Cardiac septum (tissue), 1 donor: ENCODE measurements at regions not wholly inside any gene's neighbourhood (a gene's known extent, or its start where the extent isn't known, plus 50 kb on each side); places are given as distances from the start of the nearest gene placed in this dataset.

Experiments used
- DNase-seq: peaks from one replicate; pipeline ENCODE4 v3.0.0-alpha.2; 2020; ENCODE audit warnings: low spot score
- intact Hi-C: fragments of 100-400 bp; cut with DNase I; formaldehyde crosslinking; loops from one replicate; pipeline ENCODE4 v1.14.0; 2022
- donor health status: DM: no; HTN: no; CAD: no.

DNA sequence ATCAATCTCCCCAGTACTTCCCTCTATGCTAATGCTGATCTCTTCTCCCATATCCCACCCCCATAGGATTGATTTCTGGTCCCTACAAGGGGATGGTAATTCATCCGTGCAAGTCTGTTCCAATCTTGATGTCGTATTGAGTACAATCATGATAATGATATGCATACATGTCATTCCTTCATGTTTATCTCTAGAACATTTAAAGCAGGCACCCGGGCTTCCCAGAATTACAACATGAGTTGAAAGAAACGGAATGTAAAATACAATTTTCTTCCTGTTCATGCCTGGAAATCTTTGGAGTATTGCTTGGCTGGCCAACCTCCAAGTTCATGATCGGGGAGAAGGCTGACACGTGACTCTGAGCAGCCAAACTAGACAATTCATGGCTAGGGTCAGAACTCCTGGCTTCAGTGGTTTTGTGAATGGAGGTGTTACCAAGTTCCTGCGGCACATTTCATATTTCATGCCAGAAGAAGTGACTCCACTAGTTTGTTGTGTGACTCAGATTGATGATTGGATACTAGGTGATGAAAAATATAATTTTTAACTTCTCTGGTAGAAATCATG, 66.6 kb downstream of the C9orf152 start:
- intact Hi-C loops = no loop called here
- DNase-seq = no peak

DNA sequence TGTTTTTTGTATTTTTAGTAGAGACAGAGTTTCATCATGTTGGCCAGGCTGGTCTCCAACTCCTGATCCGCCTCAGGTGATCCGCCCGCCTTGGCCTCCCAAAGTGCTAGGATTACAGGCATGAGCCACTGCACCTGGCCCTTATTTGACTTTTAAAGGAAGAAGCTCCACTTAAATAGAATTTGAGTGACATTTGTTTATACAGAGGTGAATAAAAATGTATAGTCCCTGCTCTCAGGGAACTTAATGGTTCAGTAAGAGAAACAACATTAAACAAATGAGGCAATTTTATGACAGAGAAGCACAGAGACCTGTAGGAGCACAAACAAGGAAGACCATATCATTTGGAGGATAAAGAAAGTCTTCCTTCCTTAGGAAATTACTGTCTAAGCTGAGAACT, 65.7 kb downstream of the C9orf152 start:
- intact Hi-C loops = no loop called here

DNA sequence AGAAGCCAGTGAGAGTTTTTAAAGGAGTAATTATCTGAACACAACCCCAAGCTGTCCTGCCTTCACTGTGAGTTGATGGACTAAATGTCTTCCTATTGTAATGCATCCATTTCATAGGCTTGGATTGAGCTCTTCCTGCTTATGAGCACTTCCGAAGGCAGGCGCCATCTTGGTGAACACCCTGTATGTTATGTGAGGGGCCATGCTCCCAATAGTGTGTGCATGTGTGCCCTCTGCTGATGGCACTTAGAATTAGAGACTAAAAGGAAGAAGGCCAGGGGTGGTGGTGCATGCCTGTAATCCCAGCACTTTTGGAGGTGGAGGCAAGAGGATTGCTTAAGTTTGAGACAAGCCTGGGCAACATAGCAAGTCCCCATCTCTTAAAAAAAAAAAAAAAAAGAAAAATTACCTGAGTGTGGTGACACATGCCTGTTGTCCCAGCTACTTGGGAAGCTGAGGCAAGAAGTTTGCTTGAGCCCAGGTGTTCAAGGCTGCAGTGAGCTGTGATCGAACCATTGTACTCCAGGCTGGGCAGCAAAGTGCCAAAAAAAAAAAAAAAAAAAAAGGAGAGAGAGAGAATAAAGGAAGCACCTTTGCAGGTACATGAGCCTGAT, 65.0 kb downstream of the C9orf152 start:
- DNase-seq = no peak
- intact Hi-C loops = no loop called here

More for the DNA sequence above, 65.7 kb downstream of the C9orf152 start:
- DNase-seq = no peak

DNA sequence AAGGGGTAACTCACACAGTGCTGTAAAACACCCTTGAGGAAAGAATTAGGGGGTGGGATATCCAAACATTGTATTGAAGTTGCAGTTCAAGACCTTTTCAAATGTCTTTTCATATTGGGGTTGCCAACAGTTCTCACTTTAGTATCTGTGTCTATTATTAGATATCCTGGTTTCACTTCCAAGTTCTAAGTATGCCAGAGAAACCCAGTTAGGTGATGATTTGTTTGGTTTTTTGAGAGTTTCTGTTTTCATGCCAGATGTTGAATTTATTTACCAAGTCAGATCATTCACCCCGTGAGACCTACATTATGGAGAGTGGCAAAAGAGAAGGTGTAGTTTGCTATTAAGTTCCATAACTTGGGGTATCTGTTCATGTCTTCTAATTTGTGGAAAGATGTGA, 64.5 kb downstream of the C9orf152 start:
- DNase-seq = no peak
- intact Hi-C loops = no loop called here

DNA sequence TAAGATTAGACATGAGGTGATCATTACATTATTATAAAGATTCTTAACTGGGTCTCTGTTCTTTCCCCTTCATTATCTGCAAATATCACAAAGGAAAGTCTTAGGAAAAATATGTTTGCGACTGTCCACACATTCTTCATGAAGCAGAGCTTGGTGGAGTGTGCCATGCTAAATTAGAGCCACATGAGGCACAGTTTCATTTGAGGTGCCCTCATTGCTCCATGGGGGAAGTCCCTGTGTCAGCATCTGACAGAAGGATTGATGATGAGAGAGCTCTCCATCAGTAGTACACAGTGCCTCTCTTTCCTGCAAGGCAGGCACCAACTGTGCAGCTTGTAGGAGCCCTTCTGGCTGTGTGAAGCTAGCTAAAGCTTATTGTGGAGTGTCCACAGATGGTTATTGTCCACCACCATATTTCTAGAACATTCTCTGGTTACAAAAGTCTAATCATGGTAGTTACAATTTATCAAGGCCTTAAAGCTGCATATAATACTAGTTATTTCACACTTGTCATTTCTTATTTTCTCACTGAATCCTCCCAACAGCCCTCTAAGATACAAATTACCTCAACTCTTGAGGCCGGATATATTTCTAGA, 63.9 kb downstream of the C9orf152 start:
- intact Hi-C loops = no loop called here

DNA sequence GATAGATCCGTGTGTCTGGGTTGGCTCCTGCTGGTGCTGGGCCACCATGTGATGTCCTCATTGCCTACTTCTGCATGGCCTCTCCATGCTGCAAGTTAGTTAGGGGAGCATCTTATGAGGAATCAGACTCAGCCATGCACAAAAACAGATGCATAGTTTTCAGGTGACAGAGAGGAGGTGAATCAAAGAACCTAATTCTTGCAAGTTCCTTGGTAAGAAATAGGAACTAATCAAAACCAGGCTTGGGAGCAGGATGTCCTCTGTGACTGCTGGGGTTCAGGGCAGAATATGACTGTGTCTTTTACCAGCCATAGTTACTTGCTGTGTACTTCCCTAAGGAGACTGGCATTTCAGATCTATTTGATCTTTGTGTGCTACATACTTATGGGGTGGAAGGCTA, 61.6 kb downstream of the C9orf152 start:
- no peak for DNase-seq
- intact Hi-C loops = no loop called here

More for the DNA sequence above, 63.9 kb downstream of the C9orf152 start:
- no peak for DNase-seq

DNA sequence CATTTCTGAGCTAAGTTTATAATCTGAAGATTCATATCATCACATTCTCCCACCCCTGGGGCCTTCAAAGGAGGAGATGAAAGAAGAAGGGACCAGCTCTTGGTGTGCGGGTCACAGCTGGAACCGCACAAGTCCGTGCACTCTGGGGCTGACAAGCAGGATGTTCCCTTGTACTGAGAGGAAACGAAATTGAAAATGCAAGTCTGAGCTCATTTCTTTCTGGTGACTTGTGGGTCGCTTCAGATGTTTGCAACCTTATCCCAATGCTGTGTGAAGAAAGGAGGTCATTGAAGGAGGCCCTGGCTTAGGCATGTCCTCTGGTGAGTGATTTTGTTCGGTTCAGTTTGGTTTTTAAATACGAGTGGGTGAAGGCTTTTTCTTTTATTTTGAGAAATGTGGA, 59.6 kb downstream of the C9orf152 start:
- no peak for DNase-seq
- intact Hi-C loops = no loop called here

DNA sequence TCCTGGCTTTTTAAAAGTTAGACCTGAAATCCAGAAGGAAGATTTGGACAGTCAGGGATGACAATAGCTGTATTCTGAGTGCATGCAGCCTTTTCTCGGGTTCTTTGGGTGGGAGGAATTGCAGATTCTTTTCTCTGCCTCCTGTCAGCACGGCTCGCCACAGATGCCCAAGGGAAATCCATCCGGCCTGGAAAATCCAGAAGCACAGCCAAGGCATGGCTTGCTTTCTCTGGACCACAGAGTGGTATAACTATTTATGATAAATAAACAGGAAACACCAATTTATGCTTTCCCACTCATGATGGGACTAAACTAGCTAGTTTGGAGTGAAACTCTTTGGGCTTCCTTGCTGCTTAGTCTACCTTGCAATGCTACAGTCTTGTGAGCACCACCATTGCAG, 59.1 kb downstream of the C9orf152 start:
- no peak for DNase-seq
- intact Hi-C loops = no loop called here
